ENCODE measurements at regions not wholly inside any gene's neighbourhood (a gene's known extent, or its start where the extent isn't known, plus 50 kb on each side); places are given as distances from the start of the nearest gene placed in this dataset.

- TF ChIP-seq, protein P1, sequence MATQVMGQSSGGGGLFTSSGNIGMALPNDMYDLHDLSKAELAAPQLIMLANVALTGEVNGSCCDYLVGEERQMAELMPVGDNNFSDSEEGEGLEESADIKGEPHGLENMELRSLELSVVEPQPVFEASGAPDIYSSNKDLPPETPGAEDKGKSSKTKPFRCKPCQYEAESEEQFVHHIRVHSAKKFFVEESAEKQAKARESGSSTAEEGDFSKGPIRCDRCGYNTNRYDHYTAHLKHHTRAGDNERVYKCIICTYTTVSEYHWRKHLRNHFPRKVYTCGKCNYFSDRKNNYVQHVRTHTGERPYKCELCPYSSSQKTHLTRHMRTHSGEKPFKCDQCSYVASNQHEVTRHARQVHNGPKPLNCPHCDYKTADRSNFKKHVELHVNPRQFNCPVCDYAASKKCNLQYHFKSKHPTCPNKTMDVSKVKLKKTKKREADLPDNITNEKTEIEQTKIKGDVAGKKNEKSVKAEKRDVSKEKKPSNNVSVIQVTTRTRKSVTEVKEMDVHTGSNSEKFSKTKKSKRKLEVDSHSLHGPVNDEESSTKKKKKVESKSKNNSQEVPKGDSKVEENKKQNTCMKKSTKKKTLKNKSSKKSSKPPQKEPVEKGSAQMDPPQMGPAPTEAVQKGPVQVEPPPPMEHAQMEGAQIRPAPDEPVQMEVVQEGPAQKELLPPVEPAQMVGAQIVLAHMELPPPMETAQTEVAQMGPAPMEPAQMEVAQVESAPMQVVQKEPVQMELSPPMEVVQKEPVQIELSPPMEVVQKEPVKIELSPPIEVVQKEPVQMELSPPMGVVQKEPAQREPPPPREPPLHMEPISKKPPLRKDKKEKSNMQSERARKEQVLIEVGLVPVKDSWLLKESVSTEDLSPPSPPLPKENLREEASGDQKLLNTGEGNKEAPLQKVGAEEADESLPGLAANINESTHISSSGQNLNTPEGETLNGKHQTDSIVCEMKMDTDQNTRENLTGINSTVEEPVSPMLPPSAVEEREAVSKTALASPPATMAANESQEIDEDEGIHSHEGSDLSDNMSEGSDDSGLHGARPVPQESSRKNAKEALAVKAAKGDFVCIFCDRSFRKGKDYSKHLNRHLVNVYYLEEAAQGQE (IDR thresholded peaks at IDR 0.05; ENCODE audit: insufficient read depth in 1 of 2, low read depth in 2 of 2, low read length in 2 of 2), result no peak
- TF ChIP-seq POLR2AphosphoS5 (IDR thresholded peaks at IDR 0.05; ENCODE audit: low read depth, low read length), result no peak
- TF ChIP-seq SIN3A (IDR thresholded peaks at IDR 0.05; ENCODE audit: borderline replicate concordance, insufficient read depth, low read length), result no peak
Observed at GRCh38 chr6:93954584-93954983, 535.2 kb upstream of the EPHA7 start.

All from PFSK-1 (cell line).